Breast epithelium (tissue), 3 donors: ENCODE measurements at regions not wholly inside any gene's neighbourhood (a gene's known extent, or its start where the extent isn't known, plus 50 kb on each side); places are given as distances from the start of the nearest gene placed in this dataset.

ENCODE experiments used
- POLR2A ChIP-seq: fragments of 450-650 bp; IDR thresholded peaks from one replicate; pipeline ENCODE4 v1.6.1; 2016; ENCODE audit warnings: antibody characterized with exemption, mild to moderate bottlenecking, moderate library complexity
- TF ChIP-seq, protein P1 (sequence below), 3 donors: fragments of 450-650 bp; IDR thresholded peaks; one replicate each; pipeline ENCODE4 v1.5.1; 2016 to 2017; ENCODE audit warnings: antibody characterized with exemption in 3 of 3, mild to moderate bottlenecking in 3 of 3, moderate library complexity in 3 of 3

DNA sequence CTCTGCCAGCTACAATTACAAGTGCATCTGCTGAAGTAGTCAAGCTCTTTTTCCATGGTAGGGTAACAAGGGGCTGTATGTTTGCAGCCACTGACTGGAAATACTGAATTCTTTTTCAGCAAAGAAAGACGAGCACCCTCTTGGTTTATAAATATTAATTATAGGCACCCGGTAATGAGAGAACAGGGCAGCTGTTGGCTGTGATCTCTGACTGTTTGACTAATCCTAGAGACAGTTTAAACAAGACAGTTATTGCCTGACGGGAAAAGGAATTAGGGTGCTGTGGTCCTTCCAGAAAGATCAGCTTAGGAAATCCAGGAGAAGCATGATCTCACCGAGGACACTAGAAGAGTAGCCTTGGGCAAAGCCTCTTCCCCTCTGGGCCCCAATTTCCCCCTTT lies 183.7 kb upstream of the ZC3H12A start:
- TF ChIP-seq, protein P1, sequence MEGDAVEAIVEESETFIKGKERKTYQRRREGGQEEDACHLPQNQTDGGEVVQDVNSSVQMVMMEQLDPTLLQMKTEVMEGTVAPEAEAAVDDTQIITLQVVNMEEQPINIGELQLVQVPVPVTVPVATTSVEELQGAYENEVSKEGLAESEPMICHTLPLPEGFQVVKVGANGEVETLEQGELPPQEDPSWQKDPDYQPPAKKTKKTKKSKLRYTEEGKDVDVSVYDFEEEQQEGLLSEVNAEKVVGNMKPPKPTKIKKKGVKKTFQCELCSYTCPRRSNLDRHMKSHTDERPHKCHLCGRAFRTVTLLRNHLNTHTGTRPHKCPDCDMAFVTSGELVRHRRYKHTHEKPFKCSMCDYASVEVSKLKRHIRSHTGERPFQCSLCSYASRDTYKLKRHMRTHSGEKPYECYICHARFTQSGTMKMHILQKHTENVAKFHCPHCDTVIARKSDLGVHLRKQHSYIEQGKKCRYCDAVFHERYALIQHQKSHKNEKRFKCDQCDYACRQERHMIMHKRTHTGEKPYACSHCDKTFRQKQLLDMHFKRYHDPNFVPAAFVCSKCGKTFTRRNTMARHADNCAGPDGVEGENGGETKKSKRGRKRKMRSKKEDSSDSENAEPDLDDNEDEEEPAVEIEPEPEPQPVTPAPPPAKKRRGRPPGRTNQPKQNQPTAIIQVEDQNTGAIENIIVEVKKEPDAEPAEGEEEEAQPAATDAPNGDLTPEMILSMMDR (IDR thresholded peaks at IDR 0.05) = no peak
- TF ChIP-seq POLR2A = no peak
